ENCODE measurements at regions not wholly inside any gene's neighbourhood (a gene's known extent, or its start where the extent isn't known, plus 50 kb on each side); places are given as distances from the start of the nearest gene placed in this dataset.

GRCh38 chr10:56298941-56299340 is 62.1 kb downstream of the ZWINT start:
- no peak overlapping the region for H3K27ac Mint-ChIP-seq
- TF ChIP-seq CTCF (IDR thresholded peaks at IDR 0.05; ENCODE audit: unreplicated experiment in 3 of 3), result no peak
- H3K9me3 Mint-ChIP-seq, result no peaks in the 10 kb centered on the region
- no peak overlapping the region for H3K4me3 Mint-ChIP-seq
- no peaks in the 10 kb centered on the region for H3K27me3 Mint-ChIP-seq (ENCODE audit: low read depth)
- no peaks in the 10 kb centered on the region for H3K4me1 Mint-ChIP-seq
- no peaks in the 10 kb centered on the region for H3K36me3 Mint-ChIP-seq (ENCODE audit: low read depth)

DNA sequence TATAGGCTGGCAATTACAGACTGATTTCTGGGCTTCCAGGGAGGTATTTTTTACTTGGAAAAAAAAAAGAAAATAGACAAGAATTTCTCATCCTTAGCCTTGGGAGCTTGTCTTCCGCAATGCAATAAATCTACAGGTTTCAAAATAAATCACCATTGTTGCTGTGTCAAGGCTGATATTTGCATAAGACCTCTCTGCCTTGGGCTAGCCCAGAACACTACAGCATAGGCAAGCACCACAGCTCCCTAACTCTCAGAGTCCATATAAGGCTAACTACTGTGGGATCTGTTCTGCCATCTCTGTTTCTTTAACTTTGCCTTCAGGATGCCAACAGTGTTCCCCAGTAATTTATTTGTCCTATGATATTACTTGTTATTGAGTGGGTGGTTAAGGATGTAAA is 64.4 kb downstream of the ZWINT start:
- no peak for TF ChIP-seq CTCF (IDR thresholded peaks at IDR 0.05; ENCODE audit: unreplicated experiment in 3 of 3)
- H3K36me3 Mint-ChIP-seq (ENCODE audit: low read depth), result no peaks in the 10 kb centered on the region
- peaks cover 6% of the 10 kb centered on the region for H3K9me3 Mint-ChIP-seq
- H3K27me3 Mint-ChIP-seq (ENCODE audit: low read depth), result no peaks in the 10 kb centered on the region
- no peak overlapping the region for H3K4me3 Mint-ChIP-seq
- H3K27ac Mint-ChIP-seq, result no peak overlapping the region
- no peaks in the 10 kb centered on the region for H3K4me1 Mint-ChIP-seq

DNA sequence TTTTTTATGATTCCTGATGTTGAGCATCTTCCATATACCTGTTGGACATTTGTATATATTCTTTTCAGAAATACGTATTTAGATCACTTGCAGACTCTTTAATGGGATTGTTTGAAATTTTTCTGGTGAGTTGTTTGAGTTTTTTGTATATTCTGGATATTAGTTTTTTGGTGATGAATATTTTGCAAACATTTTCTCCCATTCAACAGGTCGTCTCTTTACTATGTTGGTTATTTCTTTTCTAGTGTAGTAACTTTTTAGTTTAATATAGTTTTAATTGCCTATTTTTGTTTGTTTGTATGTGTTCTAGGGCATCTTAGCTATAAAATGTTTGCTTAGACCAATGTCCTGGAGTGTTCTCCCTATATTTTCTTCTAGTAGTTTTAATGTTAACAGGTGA is 72.7 kb downstream of the ZWINT start:
- Mint-ChIP-seq H3K4me1 (no peaks in the 10 kb centered on the region), H3K27me3 (ENCODE audit: low read depth) (no peaks in the 10 kb centered on the region), H3K36me3 (ENCODE audit: low read depth) (no peaks in the 10 kb centered on the region), H3K27ac (no peak overlapping the region), H3K4me3 (no peak overlapping the region), H3K9me3 (peaks cover 6% of the 10 kb centered on the region)
- no peak for TF ChIP-seq CTCF (IDR thresholded peaks at IDR 0.05; ENCODE audit: unreplicated experiment in 3 of 3)

DNA sequence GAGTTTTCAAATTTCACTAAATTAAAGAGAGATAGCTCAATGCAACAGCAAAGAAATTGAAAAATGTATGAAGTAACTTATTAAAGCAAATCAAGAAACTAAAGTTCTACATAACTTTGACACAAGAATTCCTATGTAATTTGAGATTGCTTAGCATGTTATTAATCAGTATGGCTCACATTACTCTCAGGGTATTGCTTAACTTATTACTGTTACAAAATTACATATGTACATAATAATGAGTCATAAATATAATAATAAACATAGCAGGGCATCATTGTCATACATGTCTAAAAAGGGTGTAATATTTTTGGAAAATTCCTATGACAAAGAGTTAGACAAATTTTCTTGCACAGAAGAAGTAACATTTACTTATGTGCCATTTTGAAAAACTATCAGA is 75.0 kb downstream of the ZWINT start:
- Mint-ChIP-seq H3K9me3 (no peaks in the 10 kb centered on the region), H3K4me1 (no peaks in the 10 kb centered on the region), H3K4me3 (no peak overlapping the region), H3K27me3 (ENCODE audit: low read depth) (no peaks in the 10 kb centered on the region), H3K36me3 (ENCODE audit: low read depth) (no peaks in the 10 kb centered on the region), H3K27ac (no peak overlapping the region)
- TF ChIP-seq CTCF (IDR thresholded peaks at IDR 0.05; ENCODE audit: unreplicated experiment in 3 of 3), result no peak

GRCh38 chr10:56279270-56279669 is 81.8 kb downstream of the ZWINT start:
- no peak for TF ChIP-seq CTCF (IDR thresholded peaks at IDR 0.05; ENCODE audit: unreplicated experiment in 3 of 3)
- H3K4me3 Mint-ChIP-seq, result no peak overlapping the region
- no peak overlapping the region for H3K27ac Mint-ChIP-seq
- no peaks in the 10 kb centered on the region for H3K36me3 Mint-ChIP-seq (ENCODE audit: low read depth)
- H3K9me3 Mint-ChIP-seq, result no peaks in the 10 kb centered on the region
- no peaks in the 10 kb centered on the region for H3K4me1 Mint-ChIP-seq
- H3K27me3 Mint-ChIP-seq (ENCODE audit: low read depth), result no peaks in the 10 kb centered on the region

GRCh38 chr10:56269181-56269580 is 91.9 kb downstream of the ZWINT start:
- no peaks in the 10 kb centered on the region for H3K27me3 Mint-ChIP-seq (ENCODE audit: low read depth)
- no peak overlapping the region for H3K4me3 Mint-ChIP-seq
- no peak for TF ChIP-seq CTCF (IDR thresholded peaks at IDR 0.05; ENCODE audit: unreplicated experiment in 3 of 3)
- H3K27ac Mint-ChIP-seq, result no peak overlapping the region
- H3K9me3 Mint-ChIP-seq, result no peaks in the 10 kb centered on the region
- H3K4me1 Mint-ChIP-seq, result no peaks in the 10 kb centered on the region
- H3K36me3 Mint-ChIP-seq (ENCODE audit: low read depth), result no peaks in the 10 kb centered on the region

All from nephron (organoid).